Brain microvascular endothelial cell (primary cell): ENCODE measurements at regions not wholly inside any gene's neighbourhood (a gene's known extent, or its start where the extent isn't known, plus 50 kb on each side); places are given as distances from the start of the nearest gene placed in this dataset.

Experiments used
- DNase-seq: peaks from one replicate; pipeline ENCODE4 v3.0.0-alpha.2; 2020
- H3K27ac ChIP-seq: fragments of 250-450 bp; sonication (Bioruptor Pico); 2 replicates; pipeline ENCODE4 v1.5.1; 2020; ENCODE audit warnings: mild to moderate bottlenecking, moderate library complexity
- H3K27me3 ChIP-seq: fragments of 250-450 bp; sonication (Bioruptor Pico); replicated peaks from 2 replicates; pipeline ENCODE4 v1.5.1; 2020; ENCODE audit warnings: mild to moderate bottlenecking
- H3K36me3 ChIP-seq: fragments of 250-450 bp; sonication (Bioruptor Pico); replicated peaks from 2 replicates; pipeline ENCODE4 v1.5.1; 2020; ENCODE audit warnings: mild to moderate bottlenecking
- H3K4me3 ChIP-seq: 2 replicates; pipeline ENCODE4 v1.5.1; 2011; ENCODE audit warnings: low read depth, mild to moderate bottlenecking, control low read depth, low read length, moderate library complexity
- CTCF ChIP-seq: IDR thresholded peaks from 2 replicates; pipeline ENCODE4 v1.5.1; 2011; ENCODE audit warnings: low read depth, mild to moderate bottlenecking, moderate library complexity, low read length, control low read depth, inconsistent platforms; ENCODE audit errors: missing control alignments
- in situ Hi-C: cut with HindIII; loops from 2 replicates; pipeline ENCODE4 v1.10.0; 2017; ENCODE audit warnings: low sequenced_read_pairs, low pct_ligation_motif_present

DNA sequence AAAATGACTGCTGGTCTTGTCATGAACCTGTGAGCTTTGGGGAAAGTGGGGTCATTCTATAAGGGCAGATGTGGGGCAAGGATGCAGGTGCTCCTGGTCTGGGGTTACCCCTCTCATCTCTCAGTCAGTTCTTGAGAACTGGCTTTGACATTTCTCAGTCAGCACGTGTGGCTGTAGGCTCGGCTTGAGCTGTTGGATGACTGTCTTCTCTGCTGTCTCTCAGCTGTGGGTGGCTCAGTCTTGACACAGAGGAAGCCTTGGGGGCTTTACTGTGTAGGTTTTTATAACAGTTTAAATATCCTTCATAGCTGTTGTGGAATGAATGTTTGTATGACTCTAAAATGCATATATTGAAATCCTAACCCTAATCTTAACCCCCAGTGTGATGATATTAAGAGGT, 296.4 kb upstream of the CELF4 start:
- H3K4me3 ChIP-seq: no peak overlapping the region
- no peak for DNase-seq
- H3K27me3 ChIP-seq: no peaks in the 10 kb centered on the region
- in situ Hi-C loops: no loop called here
- H3K27ac ChIP-seq: no peak overlapping the region
- TF ChIP-seq CTCF: no peak
- H3K36me3 ChIP-seq: no peaks in the 10 kb centered on the region

DNA sequence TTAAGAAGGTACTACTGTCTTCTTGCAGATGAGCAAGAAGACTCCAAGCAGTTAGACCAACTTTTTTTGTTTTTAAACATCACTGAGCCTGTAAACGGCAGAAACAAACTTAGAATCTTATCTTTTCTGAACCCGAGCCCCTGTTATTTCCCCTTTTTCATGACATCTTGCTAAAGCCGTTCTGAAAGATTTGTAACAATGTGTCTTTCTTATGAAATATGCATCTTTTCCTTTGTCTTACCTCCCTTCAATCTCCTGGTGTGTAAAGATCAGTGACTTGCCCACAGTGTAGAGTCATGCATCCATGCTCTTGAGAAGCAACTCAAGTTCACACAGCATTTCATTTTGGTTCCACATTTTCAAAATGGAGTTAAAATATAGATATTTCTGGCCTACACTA, 288.8 kb upstream of the CELF4 start:
- Histone ChIP-seq H3K27me3 (no peaks in the 10 kb centered on the region), H3K4me3 (no peak overlapping the region), H3K36me3 (no peaks in the 10 kb centered on the region), H3K27ac (no peak overlapping the region)
- in situ Hi-C loops: no loop called here
- TF ChIP-seq CTCF: no peak
- no peak for DNase-seq

DNA sequence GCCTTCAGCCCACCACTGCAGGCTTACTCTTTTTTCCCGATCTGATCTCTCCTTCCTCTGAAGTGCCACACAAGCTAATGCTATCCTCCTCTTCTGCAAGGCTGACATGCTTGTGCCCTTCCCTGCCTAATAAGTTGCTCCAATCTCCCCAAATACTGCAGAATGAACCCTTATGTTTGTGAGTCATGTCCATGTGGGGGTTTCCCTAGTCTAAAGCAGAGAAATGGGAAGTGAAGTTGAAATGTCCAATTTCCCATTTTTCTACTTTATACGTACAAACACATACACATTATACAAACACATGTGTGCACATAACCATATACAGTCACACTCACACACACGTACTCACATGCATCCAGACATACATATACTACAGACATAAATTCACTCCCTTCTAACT, 288.1 kb upstream of the CELF4 start:
- no peak overlapping the region for H3K4me3 ChIP-seq
- DNase-seq: no peak
- TF ChIP-seq CTCF: no peak
- H3K27me3 ChIP-seq: no peaks in the 10 kb centered on the region
- no peak overlapping the region for H3K27ac ChIP-seq
- in situ Hi-C loops: no loop called here
- H3K36me3 ChIP-seq: no peaks in the 10 kb centered on the region

GRCh38 chr18:37852464-37852863, 286.9 kb upstream of the CELF4 start:
- TF ChIP-seq CTCF: no peak
- in situ Hi-C loops: no loop called here

DNA sequence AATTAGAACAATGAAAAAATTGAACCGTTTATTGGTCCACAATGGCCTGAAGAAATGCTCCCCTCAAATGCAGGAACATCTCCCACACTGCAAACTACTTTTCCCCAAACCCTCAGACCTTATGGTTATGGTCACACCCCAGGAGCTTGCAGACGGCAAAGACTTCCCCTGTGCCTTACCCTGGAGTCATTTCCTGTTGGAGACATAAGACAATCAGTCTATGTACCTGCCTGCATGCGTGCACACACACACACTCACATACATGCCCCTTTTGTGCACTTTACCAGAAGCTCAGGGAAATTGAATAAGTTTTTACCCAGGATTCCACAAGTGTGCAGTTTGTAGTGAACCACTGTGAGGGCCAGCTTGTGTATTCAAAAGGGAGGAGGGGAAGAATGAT, 281.9 kb upstream of the CELF4 start:
- Histone ChIP-seq H3K4me3 (no peak overlapping the region), H3K36me3 (no peaks in the 10 kb centered on the region), H3K27ac (no peak overlapping the region), H3K27me3 (no peaks in the 10 kb centered on the region)
- no peak for TF ChIP-seq CTCF
- in situ Hi-C loops: no loop called here
- no peak for DNase-seq

More at GRCh38 chr18:37852464-37852863, 286.9 kb upstream of the CELF4 start:
- no peak overlapping the region for H3K4me3 ChIP-seq
- no peak overlapping the region for H3K27ac ChIP-seq
- no peaks in the 10 kb centered on the region for H3K27me3 ChIP-seq
- DNase-seq: no peak
- H3K36me3 ChIP-seq: no peaks in the 10 kb centered on the region

- no peak for DNase-seq
- in situ Hi-C loops: no loop called here
- TF ChIP-seq CTCF: no peak
- H3K27me3 ChIP-seq: no peaks in the 10 kb centered on the region
- H3K4me3 ChIP-seq: no peak overlapping the region
- no peak overlapping the region for H3K27ac ChIP-seq
- no peaks in the 10 kb centered on the region for H3K36me3 ChIP-seq
These were observed 281.4 kb upstream of the CELF4 start for GRCh38 chr18:37846996-37847395.
